GM21737 (cell line): ENCODE measurements at regions not wholly inside any gene's neighbourhood (a gene's known extent, or its start where the extent isn't known, plus 50 kb on each side); places are given as distances from the start of the nearest gene placed in this dataset.

Source experiments
- ATAC-seq: cut with Tn5 transposase; IDR thresholded peaks from one replicate; pipeline ENCODE4 v1.9.1; 2021; ENCODE audit warnings: mild to moderate bottlenecking, moderate library complexity; ENCODE audit not compliant: unreplicated experiment

DNA sequence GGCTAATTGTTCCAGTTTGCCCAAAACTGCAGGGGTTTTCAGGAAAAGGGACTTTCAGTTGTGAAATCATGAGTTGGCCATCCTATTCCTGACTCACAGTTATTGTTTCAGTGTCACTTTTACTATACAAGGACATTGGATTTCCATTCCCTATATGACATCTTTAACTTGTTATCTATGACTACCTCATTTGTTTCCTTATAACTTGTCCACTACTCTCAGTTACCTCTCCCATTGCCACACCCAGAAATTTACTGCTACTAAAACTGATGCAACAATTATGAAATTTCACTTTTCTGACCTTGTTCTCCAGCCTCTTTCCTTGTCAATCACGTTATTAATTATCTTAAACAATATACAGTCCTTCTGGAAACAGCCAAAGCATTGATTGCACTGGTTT lies 116.5 kb upstream of the ZNF804A start:
- no peak for ATAC-seq

- no peak for ATAC-seq
These were observed 99.4 kb upstream of the ZNF804A start for GRCh38 chr2:184498936-184499335.

- ATAC-seq = no peak
These were observed 94.1 kb upstream of the ZNF804A start for GRCh38 chr2:184504252-184504651.

DNA sequence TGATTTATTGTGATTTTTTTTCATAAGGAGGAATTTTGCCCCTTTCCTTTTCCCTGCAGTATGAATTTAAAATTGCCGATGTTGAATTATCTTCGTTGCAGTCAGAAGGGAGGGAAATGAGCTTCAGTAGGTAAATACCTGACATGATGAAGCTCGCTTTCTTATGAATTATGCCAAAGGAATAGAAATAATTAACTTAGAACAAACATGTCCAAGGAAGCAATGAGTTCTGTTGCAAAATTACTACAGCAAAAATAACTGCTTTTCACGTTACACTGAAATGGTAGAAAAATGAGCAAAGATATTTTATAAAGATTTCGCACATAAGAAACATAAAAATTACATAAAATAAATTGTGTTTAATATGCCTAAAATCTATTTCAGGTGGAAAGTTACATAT lies 91.1 kb upstream of the ZNF804A start:
- ATAC-seq = no peak

- ATAC-seq = no peak
These were observed 80.9 kb upstream of the ZNF804A start for GRCh38 chr2:184517402-184517801.

DNA sequence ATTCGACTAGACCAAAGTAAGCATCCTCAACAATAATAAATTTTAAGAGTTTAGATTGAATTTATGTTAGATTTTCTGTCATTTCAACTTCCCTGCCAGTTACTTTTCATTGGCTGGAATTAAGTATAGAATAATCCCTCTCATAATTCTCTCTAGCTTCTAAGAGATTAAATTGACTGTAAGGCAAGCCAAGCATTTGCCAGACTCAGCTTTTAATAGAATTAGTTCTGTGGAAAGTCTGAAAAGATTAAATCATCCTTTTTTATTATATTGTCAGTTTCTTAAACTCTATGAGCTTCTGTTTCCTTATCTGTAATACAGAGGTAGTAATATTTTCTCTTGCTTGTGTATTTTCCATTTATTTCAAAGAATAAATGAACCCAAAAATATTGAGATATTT lies 77.9 kb upstream of the ZNF804A start:
- no peak for ATAC-seq

DNA sequence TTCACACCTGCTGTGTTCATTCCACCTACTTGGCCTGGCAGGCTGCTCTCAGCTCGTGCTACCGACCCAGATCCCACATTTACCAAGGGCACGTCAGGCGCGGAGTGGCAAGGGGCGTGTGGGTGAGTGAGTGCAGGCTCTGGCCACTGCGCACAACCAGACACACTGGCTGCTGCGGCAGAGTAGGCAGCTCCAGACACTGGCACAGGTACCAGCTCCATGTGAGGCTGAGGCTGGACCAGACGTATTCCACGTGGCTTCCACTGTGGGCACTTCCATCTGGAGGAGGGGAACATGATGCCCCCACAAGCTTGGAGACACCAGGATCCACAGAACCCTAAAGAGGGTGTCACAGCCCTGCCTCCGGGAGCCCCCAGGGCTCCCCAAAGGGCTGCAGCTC lies 74.6 kb upstream of the ZNF804A start:
- no peak for ATAC-seq

- no peak for ATAC-seq
These were observed 73.6 kb upstream of the ZNF804A start for GRCh38 chr2:184524551-184525382.

GRCh38 chr2:184527058-184527457 lies 71.3 kb upstream of the ZNF804A start:
- ATAC-seq = no peak

DNA sequence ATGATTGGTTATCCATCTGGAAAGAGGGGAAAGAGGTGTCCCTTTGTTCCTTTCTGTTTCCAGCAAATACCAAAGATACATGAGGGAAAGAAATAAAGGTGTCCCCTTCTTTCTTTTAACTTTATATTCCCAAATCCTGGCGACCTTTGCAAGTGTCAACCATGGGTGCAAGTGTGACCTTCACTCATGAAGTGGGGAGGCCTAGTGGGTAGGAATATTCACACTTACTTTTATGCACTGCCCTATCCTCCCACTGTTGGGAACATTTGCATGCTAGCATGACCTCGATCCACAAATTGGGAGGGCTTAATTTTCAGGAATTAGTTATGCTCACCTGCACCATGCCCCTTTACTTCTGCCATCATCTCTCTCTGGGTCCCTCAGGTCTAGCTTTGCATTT lies 70.2 kb upstream of the ZNF804A start:
- no peak for ATAC-seq

DNA sequence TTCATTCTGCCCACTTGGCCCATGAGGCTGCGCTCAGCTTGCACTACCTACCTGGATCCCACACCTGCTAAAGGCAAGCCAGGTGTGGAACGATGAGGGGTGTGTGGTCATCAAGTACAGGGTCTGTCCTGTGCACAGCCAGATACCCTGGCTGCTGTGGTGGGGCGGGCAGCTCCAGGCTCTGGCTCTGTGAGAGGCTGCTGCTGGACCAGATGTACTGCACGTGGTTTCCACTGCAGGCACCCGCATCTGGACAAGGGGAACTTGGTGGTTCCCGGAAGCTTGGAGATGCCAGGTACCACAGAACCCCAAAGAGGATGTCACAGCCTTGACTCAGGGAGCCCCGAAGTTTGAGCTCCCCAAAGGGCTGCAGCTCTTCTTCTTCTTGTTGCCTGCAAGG lies 68.1 kb upstream of the ZNF804A start:
- no peak for ATAC-seq

DNA sequence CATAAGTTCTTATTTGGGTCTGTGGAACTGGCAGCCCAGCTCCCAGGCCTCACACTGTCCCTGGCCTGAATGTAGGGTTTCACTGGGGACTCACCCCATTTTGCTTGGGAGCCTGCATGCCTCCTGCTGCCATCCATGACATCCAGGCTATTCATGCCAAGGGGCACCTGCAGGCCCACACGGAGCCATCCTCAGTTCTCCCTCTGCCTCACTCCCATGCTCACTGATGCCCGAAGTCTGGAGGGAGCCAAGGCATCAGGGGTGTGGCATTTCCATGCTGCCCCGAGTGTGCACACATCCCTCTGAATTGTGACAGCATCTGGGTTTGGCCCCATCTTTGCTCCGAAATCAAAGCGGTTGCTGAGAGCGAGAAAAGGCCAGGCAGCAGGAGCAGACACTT lies 67.4 kb upstream of the ZNF804A start:
- no peak for ATAC-seq

DNA sequence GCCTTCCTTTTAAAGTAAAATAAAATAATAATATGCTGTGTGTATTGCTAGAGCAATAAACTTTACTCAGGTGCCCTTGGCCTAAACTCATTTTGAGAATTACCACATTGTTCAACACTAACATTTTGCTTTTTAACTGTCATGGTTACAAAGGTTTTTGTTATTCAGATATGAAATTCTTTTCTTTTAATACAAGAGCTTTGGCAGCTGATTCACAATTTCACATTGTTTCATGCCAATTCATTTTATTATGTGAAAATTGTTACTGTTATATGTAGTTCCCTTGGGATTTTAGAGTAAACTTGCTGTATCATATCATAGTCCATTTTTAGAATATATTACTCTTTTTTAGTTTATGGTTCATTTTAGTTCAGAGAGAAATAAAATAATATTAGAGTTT lies 65.8 kb upstream of the ZNF804A start:
- no peak for ATAC-seq

- no peak for ATAC-seq
These were observed 63.3 kb upstream of the ZNF804A start for GRCh38 chr2:184534986-184535385.

- ATAC-seq = no peak
These were observed 58.0 kb upstream of the ZNF804A start for GRCh38 chr2:184540246-184540789.

DNA sequence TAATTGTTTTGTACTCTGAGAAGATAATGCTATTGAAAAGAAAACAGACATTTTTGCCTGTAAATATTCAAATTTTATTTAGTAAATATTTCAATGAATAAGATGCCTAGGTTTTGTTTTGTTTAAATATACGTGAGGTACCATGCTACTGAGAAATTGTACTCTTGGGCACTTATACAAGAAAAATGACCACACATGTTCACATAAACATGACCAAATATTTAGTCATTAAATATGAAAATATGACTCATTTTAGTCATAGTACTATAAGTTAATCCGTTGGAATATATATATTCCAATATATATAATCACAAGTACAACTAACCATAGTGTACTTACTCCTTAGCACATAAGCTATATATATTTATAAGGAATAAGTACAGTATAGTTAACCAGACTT lies 56.7 kb upstream of the ZNF804A start:
- no peak for ATAC-seq

DNA sequence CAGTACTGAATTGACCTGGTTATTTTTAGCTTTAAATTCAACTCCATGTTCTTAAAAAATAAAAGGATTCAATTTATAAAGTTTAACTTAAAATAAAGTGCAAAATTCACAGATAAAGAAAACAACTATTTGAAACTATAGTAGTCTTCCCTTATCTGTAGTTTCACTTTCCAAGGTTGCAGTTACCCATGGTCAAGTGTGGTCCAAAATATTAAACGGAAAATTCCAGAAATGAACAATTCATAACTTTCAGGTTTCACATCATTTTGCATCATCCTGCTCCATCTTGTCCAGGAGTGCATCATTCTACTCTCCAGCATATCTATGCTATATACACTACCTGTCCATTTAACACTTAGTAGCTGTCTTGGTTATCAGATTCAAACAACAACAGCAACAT lies 54.5 kb upstream of the ZNF804A start:
- no peak for ATAC-seq
